G401.6 (cell line): ENCODE measurements at regions not wholly inside any gene's neighbourhood (a gene's known extent, or its start where the extent isn't known, plus 50 kb on each side); places are given as distances from the start of the nearest gene placed in this dataset.
"Not testable (repeated sequence)": the region's sequence is repeated elsewhere in the genome, so short reads cannot be mapped to it uniquely, and the experiment has no call there.

Experiments
- FAIRE-seq: peaks from 2 replicates; lab custom pipeline; 2012; peaks lifted over from hg19 to GRCh38; lab: Jason Lieb, UNC

DNA sequence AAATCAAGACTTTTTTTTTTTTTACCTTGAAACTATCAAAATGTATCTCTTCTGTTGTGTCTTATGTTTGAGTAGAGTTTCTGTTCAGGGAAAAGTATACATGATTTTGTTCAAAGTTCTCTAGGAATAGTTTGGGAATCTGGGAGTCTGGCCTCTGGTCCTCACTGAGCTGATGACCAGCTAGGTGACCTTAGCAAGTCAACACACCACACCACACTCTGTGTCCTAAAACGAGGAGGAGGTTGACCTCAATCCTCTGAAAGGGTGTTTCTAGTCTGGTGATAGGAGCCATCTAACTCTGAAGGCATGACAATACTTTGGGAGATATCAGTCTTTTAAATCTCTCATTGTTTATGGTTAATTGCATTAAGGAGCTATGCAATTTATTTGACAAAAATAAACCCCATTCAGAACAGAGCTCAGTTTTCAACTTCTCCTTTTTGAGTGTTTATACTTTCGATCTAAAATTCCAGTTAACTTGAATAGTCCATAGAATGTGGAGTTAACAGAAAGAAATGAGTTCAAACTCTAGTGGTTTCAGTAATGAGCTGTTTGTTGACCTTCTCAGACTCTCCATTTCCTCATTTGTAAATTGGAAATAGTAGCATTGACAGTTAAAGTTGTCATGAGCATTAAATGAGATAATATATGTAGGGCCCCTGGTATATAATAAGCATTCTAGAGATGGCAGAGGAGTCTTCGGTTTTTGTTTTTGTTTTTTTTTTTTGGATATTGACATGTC is 112.2 kb upstream of the LRRN1 start:
- FAIRE-seq: no peak

DNA sequence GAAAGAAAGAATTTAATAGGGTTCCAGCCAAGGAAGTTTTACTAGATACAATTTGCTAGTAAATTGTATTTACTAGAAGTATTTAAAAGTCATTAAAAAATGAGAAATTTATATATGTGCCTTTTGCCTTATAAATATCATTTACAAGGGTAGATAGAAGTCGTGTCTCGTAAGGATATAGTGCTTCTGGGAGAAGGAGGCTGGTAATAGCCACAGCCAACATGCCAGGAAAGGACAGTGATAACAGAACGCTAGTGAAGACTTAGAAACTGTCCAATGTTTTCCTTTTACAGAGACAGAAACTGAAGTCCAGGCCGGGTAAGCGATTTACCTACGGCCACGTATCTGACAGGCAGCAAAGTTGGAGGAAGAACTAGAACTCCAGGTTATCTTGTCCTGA is 113.5 kb upstream of the LRRN1 start:
- FAIRE-seq: no peak

DNA sequence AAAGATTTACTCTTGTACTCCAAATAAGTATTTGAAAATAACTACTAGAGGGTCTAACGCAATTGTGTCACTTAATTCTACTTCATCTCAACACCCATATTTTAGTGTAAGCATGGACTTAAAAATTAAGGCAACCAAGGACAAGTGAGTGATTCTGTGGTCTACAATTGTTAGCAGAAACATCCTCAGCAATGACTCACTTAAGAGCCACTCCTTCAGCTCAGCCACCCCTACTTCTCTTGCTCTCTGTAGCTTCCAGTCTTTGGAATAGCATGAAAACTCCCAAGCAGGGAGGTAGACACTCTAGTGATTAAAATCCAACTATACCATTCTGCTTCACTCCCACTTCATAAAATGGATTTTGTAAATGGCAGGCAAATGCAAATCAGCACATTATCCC is 116.0 kb upstream of the LRRN1 start:
- FAIRE-seq: no peak

DNA sequence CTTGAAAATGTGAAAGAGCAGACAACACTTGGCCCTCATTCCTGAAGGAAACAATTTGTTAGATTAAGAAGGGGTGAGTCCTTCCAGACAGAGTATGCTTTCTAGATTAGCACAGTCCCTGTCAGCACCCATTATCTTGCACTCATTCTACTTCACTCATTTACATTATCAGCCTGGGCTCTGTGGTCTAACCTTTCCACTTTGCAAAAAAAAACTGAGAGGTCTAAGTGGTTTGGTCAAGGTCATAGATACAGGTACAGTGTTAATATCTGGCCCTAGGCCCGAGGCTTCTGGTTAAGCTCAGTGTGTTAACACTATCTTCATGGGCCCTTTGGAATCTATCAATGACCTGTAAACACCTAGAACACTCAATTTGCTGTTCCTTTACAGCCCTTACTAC is 123.4 kb upstream of the LRRN1 start:
- FAIRE-seq: no peak

DNA sequence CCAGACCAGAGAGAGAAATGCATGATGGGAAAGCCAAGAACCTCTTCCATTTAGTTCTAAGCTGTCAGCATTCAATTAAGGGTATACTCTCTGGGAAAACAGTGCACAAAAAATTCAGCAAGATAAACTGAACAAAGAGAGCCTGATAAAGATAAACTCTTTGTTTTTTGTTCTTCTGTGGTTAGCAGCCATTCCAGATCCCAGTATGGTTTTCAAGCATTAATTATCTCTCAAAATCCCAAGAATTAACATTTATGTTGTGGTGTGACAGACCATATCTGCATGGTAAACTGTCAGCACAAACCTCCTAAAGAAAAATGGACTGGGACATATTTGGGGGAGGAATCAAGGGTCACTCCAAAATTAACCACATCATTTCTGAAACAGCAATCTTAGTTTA is 124.0 kb upstream of the LRRN1 start:
- no peak for FAIRE-seq

DNA sequence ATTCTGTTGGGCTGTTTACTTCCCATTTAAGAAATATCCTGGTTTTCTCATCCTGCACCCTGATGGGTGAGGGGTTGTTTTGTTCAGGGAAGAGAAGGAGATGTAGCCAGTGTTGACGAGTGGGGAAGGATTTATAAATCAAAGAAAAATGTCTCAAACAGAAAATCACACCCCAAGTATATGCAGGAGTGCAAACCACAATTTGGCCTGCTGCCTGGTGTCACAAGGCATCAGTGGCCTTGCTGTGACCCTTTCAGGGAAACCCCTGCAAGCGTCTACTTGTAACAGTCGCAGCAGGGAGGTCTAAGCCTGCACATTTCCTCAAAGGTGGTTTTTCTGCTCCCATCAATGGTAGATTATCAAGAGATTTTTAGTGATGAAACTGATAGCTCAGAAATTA is 132.6 kb upstream of the LRRN1 start:
- FAIRE-seq: no peak

DNA sequence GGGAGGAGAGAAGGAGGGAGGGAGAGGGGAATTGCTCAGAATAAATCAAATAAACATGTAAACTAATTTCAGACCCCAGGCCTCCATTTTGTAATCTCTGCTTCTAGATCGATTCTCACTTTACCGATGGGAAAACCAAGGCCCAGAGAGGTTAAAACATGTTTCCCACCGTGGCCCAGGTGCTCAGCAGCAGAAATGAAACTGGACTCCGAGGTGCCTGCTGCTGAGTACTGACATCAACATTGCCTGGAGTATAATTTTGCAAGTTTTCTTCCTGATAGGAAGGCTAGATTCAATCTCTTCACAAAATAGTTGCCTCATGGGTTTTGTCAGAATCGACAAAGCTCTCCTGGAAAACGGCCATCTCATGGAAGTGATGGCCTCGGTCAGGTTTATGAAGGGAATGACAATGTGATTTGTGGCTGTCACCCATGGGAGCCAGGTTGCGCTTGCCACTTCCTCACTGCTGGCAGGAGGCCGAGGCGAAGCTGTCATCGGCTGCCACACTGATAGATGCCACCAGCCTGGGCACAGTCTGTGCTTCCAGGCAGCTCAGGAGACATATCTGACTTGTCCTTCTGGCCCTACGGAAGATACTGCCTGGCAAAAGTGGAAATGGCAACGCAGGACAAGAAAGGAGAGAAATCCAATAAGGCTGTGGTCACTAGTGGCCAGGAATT is 133.1 kb upstream of the LRRN1 start:
- FAIRE-seq: no peak

DNA sequence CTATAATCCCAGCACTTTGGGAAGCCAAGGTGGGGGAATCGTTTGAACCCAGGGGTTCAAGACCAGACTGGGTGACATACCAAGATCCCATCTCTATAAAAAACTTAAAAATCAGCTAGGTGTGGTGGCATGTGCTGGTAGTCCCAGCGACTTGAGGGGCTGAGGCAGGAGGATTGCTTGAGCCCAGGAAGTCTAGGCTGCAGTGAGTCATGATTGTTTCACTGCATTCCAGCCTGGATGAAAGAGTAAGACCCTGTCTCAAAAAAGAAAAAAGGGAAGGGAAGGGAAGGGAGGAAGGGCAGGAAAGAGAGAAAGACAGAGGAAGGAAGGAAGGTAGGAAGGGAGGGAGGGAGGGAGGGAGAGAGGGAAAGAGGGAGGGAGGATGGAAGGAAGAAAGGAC is 133.7 kb upstream of the LRRN1 start:
- no peak for FAIRE-seq

DNA sequence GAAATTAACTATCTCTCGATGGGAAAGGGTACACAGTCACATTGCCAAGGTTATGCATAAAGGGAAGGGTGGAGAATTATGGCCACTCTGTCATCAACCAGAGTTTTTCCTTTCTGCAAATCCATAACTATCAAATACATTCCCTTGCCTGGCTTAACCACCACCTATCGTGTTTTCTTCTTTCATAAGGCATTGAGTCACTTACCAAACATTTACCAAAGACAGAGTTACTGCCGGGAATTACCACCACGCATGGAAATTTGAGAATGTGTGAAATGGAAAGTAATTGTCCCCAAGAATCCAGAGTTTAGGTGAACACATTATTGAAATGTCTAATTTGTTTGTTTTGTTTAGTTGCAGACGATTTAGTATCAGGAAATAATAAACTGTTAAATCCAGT is 134.3 kb upstream of the LRRN1 start:
- no peak for FAIRE-seq

DNA sequence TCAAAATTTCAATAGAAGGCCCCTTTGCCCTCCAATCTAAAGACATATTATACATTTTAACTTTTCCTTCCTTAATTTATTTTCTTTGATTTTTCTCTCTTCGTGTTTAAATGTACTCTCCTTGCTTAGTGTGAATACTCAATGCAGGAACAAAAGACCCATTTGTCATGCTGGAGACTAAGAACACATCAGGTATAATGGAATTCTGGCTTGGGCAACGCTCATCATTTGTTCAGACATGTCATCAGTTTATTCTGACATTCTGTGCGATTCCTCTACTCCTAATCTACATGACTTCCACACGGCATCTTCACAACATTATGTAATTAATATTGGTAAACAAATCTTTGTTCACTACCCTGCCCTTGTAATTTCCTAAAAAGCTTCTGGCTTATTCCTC is 136.6 kb upstream of the LRRN1 start:
- no peak for FAIRE-seq

DNA sequence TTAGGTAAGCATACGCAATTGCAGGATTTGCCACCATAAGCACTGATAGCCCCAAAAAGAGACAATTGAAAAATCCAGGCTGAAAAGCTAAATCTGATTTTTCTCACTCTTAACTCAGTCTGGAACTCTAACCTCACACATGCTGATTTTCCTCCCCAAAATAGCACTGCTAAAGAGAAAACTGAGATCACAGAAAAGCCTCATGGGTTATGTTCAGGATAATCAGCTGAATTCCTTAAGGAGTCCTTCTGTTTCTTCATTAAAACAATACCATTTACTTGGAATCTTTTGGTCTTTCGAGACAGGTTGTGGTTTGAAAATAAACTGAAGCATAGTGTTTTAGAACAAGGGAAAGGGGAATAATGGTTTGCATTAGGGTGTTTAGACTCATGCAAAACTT is 144.3 kb upstream of the LRRN1 start:
- FAIRE-seq: no peak

DNA sequence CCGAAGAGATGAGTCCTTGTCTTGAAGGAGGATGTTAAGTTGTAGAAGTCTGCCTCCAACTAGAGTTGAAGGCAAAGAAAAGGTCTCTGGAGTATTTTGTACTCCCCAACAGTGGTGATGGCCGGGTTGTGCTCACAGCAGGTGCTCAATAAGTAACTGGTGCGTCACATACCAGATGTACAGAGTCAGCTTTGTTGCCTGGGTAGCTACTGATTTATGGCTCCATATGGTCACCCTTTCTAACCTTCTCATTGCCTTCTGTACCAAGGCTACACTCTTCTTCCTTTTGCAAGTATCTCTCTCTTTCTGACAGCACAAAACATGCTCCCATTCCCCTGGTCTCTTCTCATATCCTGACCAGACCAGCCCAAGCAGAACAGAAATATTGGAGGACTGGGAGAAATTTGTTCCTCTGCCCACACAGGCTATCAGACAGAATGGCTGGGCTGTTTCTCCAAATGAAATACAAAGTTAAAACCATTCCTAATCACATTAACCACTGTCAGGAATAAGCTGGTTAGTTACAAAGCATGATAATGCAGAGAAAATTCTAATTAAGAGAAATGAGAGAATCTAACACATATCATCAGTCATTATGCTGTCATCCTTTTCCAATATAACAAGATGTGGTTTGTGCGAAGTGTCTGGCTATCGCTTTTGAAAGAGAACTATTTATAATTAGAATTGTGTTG is 150.1 kb upstream of the LRRN1 start:
- no peak for FAIRE-seq

DNA sequence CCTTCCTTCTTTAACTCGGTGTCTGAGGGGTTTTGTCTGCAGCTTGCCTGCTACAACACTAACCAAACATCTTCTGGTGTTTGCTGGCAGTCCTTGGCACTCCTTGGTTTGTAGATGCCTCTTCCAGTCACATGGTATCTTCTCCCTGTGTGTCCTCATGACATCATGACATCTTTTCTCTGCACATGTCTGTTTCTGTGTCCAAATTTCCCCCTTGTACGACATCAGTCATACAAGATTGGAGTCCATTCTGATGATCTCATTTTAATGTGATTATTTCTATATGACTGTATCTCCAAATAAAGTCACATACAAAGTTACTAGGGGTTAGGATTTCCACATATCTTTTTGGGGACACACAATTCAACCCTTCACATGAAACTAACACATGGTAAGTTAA is 152.3 kb upstream of the LRRN1 start:
- no peak for FAIRE-seq

DNA sequence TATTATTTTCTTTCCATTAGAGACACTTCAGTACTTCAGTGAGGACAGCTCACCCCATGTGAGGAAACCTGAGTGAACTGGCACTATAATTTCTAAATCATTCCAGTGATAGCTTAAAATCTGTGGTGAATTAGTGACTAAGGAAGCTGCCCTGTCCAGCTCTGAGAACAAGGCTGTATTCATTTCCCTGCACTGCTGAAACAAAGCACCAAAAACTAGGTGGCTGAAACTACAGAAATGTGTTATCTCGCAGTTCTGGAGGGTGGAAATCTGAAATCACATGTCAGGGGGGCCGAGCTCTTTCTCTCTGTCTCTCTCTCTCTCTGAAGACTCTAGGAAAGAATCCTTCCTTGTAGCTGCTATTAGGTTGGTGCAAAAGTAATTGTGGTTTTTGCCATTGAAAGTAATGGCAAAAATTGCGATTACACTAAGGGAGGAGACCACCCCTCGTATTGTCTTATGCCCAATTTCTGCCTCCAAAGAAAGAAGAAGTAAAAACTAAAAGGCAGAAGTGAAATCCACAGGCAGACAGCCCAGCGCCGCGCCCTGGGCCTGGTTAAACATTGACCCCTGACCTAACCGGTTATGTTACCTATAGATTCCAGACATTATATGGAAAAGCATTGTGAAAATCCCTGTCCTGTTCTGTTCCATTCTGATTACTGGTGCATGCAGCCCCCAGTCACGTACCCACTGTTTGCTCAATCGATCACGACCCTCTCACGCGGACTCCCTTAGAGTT is 153.0 kb upstream of the LRRN1 start:
- FAIRE-seq: not testable (repeated sequence)

DNA sequence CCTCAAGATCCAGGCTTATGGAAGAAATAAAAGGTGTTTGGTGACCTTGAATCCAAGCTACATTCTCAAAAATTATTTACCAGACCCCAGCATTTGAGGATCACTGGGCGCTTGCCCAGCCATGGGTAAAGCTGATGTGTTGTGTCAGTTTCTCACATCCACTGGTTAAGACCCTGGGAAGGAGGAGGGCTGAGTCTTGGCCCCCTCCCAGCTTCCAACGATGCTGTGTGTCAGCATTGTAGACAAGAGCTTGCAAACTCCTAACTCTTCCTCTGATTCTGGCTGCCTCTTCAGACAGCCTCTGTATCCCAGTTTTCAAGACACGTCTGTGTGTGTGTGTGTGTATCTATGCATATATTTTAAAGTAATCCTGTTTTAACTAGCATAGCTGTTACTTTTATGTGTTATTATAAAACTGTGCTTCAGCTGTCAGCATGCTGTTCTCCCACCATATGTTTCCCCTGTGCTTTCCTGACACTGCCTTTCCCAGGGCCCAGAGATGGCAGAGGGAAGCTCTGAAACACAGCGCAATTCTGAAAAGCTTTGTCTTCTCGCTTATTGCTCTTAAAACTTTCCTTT is 157.3 kb upstream of the LRRN1 start:
- no peak for FAIRE-seq

DNA sequence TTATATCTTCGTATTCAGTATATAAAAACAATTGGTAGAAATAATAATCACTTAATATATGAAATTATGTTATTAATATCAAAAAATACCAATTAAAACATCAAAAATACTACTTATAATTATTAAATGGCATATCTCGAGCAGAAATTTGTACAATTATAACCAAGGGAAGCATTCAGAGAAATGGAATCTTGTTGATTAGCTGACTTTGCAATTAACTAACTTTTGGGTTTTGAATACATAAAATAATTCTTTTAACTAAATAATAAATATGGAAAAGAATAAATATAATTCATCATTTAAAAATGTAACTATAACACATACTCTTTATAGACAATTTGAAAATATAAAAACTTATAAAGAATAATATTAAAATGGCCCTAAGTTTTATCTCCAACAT is 160.2 kb upstream of the LRRN1 start:
- FAIRE-seq: peak; percentile 8

DNA sequence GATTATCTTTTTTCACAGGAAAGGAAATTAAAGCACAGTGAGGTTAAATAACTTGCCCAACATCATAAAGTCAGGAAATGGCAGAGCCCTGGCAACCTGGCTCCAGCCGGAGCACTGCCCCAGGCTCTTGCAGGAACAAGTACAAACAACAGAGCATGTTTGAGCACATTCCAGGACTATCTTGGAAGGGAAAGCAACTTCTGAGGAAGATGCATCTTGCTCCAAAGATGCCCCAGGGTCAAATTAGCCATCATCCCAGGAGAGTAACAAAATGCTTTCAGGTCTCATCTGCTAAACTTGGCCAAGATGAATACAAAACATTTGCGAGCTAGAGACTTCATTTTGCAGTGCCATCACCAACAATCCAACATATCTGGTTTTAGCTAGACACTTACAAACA is 162.4 kb upstream of the LRRN1 start:
- no peak for FAIRE-seq

DNA sequence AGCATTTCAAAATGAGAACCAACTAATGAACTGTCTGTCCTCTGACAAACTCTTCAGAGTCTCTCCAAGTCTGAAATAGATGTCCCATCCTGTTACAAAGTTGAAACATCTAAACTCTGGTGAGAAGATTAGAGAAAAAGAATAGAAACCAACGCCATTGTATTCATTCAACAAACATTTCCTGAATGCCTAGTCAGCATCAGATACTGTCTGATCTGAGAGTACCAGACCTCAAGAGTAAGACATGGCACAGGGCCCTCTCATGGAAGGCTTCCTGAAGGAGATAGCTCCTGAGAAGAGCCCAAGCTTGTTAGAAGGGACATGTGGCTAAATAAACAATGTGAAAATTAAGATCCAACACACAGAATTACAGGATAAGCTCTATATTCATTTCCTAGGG is 164.1 kb upstream of the LRRN1 start:
- no peak for FAIRE-seq

DNA sequence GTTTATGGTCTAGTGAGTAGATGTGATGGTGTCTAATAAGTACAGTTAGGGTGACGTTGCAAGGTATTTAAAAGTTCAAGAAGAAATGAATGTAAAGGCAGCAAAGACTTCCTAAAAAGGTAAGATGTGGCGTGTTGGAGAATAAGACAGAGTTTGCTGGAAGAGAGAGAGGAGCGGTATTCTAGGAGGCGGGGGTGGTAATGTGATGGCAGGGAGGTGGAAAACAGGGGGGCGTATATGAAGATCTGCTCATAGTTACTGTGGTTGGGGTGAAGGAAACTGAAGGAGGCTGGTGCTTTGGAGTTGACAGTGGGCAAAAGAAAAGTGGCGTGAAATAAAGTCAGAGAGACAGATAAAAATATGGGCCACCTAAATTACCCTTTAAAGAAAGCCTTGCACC is 164.9 kb upstream of the LRRN1 start:
- FAIRE-seq: no peak

DNA sequence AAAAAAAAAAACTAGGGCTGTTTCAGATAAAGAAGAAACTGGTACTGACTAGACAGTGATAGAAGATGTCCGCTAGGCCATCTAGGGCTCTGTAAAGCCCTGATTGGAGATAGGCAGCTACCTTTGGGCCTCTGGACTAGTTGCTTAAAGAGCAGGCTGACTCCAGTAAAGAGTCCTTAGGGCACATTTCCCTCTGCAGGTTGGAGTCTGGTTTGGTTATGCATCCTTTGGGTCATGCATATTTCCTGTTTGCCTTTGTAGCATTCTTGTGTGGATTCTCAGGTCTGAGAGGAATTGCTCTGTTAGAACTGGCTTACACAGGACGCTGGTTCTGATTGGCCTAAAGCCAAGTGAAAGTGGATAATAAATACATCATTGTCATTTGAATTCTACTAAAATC is 165.5 kb upstream of the LRRN1 start:
- FAIRE-seq: no peak

DNA sequence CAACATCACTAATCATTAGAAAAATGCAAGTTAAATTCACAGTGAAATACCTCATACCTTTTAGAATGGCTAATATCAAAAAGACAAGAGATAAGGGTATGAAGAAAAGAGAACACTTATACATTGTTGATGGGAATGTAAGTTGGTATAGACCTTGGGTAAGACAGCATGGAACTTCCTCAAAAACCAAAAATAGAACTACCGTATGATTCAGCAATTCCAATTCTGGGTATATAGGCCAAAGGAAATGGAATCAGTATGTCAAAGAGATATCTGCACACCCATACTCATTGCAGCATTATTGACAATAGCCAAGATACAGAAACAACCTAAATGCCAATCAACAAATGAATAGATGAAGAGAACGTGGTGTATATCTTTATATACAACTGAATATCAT is 166.8 kb upstream of the LRRN1 start:
- FAIRE-seq: no peak

DNA sequence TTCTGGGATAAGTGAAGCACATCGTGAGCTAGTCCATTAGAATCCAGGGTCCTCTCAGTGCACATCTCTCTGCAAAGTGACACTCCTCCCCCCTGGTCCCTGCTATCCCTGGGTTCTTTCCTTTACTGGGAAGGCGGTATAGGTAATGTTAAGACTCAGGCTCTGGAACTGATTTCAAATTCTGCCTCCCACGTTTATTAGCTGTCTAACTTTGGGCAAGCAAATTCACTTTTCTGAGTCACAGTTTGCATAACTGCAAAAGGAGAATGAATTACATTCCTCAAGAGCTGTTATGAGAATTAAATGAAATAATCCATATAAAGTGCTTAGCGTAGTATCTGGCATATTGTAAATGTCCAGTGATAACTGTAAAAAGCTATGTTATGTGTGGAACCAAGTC is 168.1 kb upstream of the LRRN1 start:
- FAIRE-seq: no peak

DNA sequence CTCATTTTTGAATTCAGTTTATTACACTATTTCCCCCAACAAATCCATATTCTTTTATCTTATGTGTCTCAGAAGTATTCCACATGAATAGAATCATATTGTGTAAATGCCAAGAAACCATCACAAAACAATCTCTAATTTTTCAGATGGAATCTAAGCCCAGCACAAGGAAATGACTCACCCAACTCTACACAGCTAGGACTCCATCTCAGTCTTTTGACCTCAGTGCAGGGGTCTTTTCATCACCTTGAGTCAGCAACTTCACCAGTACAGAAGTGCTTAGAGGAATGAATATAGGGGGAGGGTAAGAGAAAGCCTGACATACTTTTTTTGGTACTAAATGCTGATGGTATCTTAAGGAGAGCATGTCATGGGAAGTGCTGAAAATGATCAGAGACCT is 169.3 kb upstream of the LRRN1 start:
- FAIRE-seq: no peak
